ENCODE measurements at regions not wholly inside any gene's neighbourhood (a gene's known extent, or its start where the extent isn't known, plus 50 kb on each side); places are given as distances from the start of the nearest gene placed in this dataset.

- in situ Hi-C loops (cut with MboI; ENCODE audit: low sequenced_read_pairs, unreplicated experiment) = no loop called here
- TF ChIP-seq CTCF (IDR thresholded peaks at IDR 0.05; ENCODE audit: borderline replicate concordance, control extremely low read depth, extremely low read depth, insufficient read depth, missing control alignments) = no peak
- DNase-seq (ENCODE audit: low spot score) = no peak
These were observed 1001.7 kb downstream of the PCDH17 start for GRCh38 chr13:58633226-58633625.

GRCh38 chr13:58655086-58655485 lies 1023.5 kb downstream of the PCDH17 start:
- DNase-seq (ENCODE audit: low spot score) = no peak
- no peak for TF ChIP-seq CTCF (IDR thresholded peaks at IDR 0.05; ENCODE audit: borderline replicate concordance, control extremely low read depth, extremely low read depth, insufficient read depth, missing control alignments)
- in situ Hi-C loops (cut with MboI; ENCODE audit: low sequenced_read_pairs, unreplicated experiment) = no loop called here

GRCh38 chr13:58660826-58661225 lies 1029.3 kb downstream of the PCDH17 start:
- in situ Hi-C loops (cut with MboI; ENCODE audit: low sequenced_read_pairs, unreplicated experiment) = no loop called here
- DNase-seq (ENCODE audit: low spot score) = no peak
- TF ChIP-seq CTCF (IDR thresholded peaks at IDR 0.05; ENCODE audit: borderline replicate concordance, control extremely low read depth, extremely low read depth, insufficient read depth, missing control alignments) = no peak

DNA sequence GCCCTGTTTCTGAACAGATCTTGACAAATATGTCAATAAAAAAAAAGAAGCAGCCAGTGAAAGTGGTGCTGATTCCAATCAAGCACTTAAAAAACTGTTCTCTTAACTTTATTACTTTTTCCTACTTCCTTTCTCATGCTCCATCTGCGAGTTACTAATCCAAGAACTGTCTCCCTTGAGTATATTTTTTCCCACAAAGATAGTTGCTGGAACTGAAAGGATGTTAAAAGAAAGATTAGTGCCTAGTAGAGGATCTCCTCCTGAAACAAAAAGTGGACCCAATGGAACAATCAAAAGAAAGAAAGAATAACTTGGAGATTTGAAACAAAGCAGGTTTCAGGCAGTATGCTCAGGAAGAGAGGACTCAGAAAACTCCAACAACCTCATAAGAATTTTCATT lies 1034.8 kb downstream of the PCDH17 start:
- in situ Hi-C loops (cut with MboI; ENCODE audit: low sequenced_read_pairs, unreplicated experiment) = no loop called here
- DNase-seq (ENCODE audit: low spot score) = no peak
- no peak for TF ChIP-seq CTCF (IDR thresholded peaks at IDR 0.05; ENCODE audit: borderline replicate concordance, control extremely low read depth, extremely low read depth, insufficient read depth, missing control alignments)

- TF ChIP-seq CTCF (IDR thresholded peaks at IDR 0.05; ENCODE audit: borderline replicate concordance, control extremely low read depth, extremely low read depth, insufficient read depth, missing control alignments) = no peak
- no peak for DNase-seq (ENCODE audit: low spot score)
- in situ Hi-C loops (cut with MboI; ENCODE audit: low sequenced_read_pairs, unreplicated experiment) = no loop called here
These were observed 1035.6 kb downstream of the PCDH17 start for GRCh38 chr13:58667096-58667495.

GRCh38 chr13:58680115-58680514 lies 1048.6 kb downstream of the PCDH17 start:
- TF ChIP-seq CTCF (IDR thresholded peaks at IDR 0.05; ENCODE audit: borderline replicate concordance, control extremely low read depth, extremely low read depth, insufficient read depth, missing control alignments) = no peak
- in situ Hi-C loops (cut with MboI; ENCODE audit: low sequenced_read_pairs, unreplicated experiment) = no loop called here
- DNase-seq (ENCODE audit: low spot score) = no peak

- in situ Hi-C loops (cut with MboI; ENCODE audit: low sequenced_read_pairs, unreplicated experiment) = no loop called here
- TF ChIP-seq CTCF (IDR thresholded peaks at IDR 0.05; ENCODE audit: borderline replicate concordance, control extremely low read depth, extremely low read depth, insufficient read depth, missing control alignments) = no peak
- no peak for DNase-seq (ENCODE audit: low spot score)
These were observed 1051.1 kb downstream of the PCDH17 start for GRCh38 chr13:58682616-58683015.
